DOHH2 (cell line): ENCODE measurements at regions not wholly inside any gene's neighbourhood (a gene's known extent, or its start where the extent isn't known, plus 50 kb on each side); places are given as distances from the start of the nearest gene placed in this dataset.

Experiments used
- EZH2phosphoT487 ChIP-seq: fragments of 200-600 bp; sonication (generic); IDR thresholded peaks from 2 replicates; pipeline ENCODE4 v1.6.1; 2017; ENCODE audit warnings: borderline replicate concordance, mild to moderate bottlenecking, antibody characterized with exemption, low read length, moderate library complexity, mixed read lengths
- TF ChIP-seq, protein P1 (sequence below): fragments of 200-600 bp; sonication (generic); IDR thresholded peaks from one replicate; pipeline ENCODE4 v1.5.1; 2014; ENCODE audit warnings: antibody characterized with exemption, mild to moderate bottlenecking, low read depth, low read length; ENCODE audit not compliant: poor library complexity, severe bottlenecking

DNA sequence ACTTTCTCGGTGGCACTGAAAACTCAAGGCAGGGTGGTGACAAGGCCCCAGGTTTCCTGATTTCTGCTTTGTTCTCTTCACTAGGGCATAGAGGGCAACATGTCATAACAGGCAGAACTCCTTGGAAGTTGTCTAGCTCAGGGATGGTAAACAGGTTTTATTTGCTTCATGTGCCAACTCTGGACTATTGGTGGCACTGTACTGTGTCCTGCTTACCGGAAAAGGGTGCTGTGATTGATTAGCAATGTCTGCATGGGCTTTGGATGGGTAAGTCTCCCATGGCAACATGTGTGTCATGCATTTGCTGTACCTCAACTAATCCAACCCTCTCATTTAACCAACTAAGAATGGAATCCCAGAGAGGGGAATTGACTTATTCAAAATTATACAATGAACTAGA lies 70.7 kb upstream of the USP24 start:
- TF ChIP-seq, protein P1, sequence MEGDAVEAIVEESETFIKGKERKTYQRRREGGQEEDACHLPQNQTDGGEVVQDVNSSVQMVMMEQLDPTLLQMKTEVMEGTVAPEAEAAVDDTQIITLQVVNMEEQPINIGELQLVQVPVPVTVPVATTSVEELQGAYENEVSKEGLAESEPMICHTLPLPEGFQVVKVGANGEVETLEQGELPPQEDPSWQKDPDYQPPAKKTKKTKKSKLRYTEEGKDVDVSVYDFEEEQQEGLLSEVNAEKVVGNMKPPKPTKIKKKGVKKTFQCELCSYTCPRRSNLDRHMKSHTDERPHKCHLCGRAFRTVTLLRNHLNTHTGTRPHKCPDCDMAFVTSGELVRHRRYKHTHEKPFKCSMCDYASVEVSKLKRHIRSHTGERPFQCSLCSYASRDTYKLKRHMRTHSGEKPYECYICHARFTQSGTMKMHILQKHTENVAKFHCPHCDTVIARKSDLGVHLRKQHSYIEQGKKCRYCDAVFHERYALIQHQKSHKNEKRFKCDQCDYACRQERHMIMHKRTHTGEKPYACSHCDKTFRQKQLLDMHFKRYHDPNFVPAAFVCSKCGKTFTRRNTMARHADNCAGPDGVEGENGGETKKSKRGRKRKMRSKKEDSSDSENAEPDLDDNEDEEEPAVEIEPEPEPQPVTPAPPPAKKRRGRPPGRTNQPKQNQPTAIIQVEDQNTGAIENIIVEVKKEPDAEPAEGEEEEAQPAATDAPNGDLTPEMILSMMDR, result no peak
- TF ChIP-seq EZH2phosphoT487, result no peak
